Brain pericyte (primary cell): ENCODE measurements at regions not wholly inside any gene's neighbourhood (a gene's known extent, or its start where the extent isn't known, plus 50 kb on each side); places are given as distances from the start of the nearest gene placed in this dataset.
"Not testable (repeated sequence)": the region's sequence is repeated elsewhere in the genome, so short reads cannot be mapped to it uniquely, and the experiment has no call there.

Source experiments
- DNase-seq: peaks from one replicate; pipeline ENCODE4 v3.0.0-alpha.2; 2012; ENCODE audit warnings: low read depth, low spot score

DNA sequence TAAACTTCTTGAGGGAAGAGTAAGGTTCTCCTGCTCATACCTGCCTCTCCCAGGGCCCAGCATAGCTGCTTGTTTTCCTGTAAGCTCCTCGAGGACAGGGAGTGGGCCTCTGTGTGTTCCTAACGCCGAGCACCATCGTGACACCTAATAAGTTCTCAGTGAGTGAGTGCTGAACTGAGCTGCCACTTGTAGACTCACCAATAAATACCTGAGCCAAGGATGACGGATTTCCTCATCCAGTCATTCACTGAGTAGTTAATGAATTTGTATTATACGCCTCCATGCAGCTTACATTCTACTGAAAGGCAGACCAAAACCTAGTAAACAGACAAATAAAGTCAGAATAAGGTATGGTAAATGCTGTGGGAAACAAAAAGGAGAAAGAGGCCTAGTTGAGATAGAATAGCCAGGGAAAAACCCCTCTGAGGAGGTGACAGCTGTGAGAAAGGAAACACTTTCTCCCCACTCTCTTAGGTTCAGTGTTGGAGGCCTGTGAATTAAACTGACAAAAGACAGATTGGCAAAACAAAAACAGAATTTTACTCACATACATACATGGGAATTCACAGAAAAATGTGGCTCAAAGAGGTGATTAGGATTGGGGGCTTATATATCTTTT is 138.6 kb downstream of the B3GNT2 start:
- no peak for DNase-seq

DNA sequence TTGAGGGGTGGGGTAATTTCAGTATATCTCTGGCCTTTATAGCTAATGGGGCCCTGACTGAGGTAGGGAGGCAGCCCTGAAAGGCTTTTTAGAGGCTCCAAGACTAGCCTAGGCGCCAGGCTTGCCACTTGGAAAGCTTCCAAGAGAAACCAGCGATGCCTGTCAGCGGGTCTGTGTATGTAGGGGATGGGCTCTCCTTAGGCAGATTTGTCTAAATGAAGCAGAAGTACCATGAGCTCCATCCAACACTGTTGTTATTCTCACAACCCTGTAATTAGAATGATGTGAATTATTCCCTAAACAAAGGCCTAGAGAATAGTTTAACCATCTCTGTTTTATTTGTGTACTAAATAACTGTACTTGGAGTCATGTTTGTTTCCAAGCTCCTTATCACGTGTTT is 138.1 kb downstream of the B3GNT2 start:
- no peak for DNase-seq

DNA sequence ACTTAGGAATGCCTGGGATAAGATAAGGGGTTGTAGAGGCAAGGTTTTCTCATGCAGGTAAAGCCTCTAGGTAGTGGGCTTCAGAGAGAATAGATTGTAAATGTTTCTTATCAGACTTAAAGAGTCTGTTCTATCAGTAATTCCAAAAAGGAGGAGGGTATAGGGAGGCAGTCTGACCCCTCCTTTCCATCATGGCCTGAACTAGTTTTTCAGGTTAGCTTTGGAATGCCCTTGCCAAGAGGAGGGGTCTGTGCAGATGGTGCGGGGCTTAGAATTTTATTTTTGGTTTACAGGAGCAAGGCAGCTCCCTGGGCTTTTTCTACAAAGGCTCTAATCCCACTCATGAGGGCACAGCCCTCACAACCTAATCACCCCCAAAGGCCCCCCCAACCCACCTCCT is 135.0 kb downstream of the B3GNT2 start:
- DNase-seq = no peak

DNA sequence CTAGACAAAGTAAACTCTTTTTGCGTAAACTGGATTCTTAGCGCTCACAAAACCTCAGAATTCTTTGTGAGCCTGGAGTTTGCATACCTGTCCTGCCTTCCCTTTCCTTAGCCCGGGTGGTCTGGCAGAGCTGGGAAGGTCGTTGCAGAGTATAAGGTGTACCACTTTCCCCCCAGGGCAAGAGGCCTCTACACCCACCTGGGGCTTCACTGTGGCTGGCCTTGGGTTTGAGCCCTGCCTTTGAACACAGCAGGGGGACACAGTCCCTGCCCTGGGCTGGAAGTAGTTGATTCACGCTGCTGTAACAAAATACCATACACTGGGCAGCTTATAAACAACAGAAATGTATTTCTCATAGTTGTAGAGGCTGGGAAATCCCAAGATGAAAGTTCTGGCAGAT is 133.9 kb downstream of the B3GNT2 start:
- DNase-seq = no peak

DNA sequence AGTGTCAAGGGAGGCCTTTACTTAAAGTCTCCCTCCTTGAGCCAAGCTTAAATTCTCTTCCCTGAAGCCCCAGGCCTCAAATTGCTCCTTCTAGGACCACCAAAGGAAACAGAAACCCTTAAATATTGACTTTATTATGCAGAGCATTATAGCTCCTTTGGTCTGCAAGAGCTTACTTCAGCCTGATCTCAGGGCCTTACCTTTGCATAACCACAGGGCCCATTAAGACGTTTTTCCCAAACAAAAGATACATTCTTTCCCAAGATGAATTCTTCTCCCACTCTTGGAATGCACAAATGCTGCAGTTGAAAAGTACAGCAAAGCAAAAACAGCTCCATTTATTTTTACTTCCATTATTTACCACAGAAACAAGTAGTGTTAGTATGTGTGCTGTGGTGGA is 130.8 kb downstream of the B3GNT2 start:
- DNase-seq = no peak

DNA sequence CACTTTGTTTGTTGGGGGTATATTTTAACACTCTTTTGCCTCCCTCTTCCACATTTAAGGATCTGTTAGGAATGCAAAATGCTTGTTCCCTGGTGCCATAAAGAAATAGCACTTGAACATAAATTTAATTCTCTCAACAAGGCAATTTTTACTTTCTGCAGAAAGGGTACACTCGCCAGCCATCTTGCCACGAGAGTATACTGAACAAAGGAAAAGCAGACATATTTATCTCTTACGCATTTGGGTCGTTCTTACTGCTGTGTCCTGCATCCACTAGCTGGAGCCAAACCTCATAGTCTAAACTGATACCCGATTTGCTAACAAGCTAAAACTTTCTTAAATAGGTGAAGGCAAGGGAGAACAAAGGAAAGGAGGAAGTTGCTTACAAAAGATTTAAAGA is 129.5 kb downstream of the B3GNT2 start:
- no peak for DNase-seq

DNA sequence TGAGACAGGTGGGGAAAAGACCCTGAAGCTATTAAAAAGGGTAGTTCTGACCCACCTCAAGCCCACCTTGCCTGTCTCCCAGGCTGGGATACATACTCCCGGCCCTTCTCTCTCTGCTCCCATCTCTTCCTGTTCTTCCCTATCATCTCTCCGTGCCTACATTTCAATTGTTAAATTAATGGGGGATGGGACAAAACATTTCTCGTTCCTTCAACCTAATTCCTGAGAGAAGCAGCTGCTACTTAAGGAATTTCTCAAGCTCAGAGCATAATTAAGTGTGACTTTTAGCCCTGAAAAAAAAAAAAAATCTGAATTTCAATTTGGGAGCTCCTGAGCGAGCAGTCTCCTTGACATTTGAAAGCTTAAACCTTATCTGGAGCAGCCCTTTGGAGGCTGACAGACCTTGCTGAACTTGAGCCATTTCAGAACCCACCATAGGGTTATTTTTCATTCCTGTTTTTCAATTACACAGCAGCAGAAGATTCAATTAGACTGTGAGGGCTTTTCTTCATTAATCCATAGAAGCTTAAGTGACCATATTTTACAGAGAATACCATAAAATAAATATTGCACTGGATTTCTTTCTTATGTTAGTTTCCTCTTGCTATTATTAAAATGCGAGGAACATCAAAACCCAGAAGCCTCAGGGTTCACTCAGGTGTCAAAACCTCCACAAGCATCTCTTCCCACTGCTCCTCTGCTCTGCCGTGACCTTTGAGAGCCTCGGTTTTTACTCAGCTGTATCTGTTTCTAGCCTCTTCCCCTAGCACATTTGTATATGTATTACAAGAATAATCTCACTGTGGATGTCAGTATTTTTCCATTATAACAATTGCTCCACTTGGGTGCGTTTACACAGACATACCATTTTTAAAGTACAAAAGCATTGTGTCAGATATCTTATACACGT is 125.7 kb downstream of the B3GNT2 start:
- no peak for DNase-seq

DNA sequence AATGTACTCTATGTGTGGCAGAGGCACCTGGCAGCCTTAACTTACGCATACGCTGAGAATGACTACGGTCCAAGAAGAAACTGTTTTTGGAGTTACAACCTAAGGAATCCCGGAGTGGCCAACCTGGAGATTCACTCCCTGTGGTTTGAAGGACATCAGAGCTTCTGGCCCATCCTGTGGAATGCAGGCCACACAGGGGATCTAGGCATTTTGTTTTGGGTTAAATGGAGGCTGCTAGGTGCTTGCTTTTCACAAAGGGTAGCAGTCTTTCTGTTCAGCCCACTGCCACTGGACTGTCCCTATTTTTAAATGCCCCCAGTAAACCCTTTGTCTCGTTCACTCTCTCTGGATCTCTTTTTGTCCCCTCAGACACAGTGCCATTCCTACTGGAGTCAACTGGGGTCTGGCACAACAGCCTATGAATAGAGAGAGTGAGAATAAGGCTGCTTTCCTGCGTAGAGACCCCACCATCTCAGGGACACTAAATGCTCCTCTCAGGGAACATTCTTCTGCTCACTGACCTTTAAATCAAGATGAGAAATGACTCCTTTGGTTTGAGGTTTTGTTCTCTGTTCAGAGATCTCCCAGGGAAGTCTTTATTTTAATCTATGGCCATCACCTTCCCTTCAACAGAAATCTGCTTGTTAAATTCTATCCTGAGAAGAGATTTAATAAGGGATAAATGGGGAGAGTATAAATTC is 124.9 kb downstream of the B3GNT2 start:
- DNase-seq = no peak

DNA sequence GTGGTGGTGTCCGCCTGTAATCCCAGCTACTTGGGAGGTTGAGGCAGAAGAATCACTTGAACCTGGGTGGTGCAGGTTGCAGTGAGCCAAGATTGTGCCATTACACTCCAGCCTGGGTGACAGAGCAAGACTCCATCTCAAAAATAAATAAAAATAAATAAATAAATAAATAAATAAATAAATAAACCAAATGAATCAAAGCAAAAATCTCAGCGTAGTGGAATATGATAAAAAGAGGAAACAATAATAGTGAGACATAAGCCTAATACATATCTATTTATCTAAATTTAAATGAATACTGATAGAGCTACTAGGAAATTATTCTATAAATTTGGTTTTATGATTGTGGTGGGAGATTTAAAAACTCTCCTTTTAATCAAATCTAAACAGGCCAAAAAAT is 124.2 kb downstream of the B3GNT2 start:
- not testable (repeated sequence) for DNase-seq

DNA sequence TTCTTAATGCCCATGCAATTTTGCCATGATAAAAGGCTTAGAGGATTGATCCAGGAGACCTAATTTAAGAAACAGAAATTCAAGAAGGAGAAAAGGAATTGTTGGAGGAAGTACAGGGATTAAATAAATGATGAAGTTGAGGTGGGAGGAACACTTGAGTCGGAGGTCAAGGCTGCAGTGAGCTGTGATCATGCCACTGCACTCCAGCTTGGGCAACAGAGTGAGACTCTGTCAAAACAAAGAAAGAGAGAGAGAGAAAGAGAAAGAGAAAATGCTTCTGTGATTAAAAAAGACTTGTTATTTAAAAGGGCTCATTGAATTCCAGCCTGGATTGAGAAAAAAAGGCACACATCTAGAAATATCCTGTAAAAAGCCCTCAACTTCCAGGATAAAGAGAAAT is 123.2 kb downstream of the B3GNT2 start:
- DNase-seq = no peak

DNA sequence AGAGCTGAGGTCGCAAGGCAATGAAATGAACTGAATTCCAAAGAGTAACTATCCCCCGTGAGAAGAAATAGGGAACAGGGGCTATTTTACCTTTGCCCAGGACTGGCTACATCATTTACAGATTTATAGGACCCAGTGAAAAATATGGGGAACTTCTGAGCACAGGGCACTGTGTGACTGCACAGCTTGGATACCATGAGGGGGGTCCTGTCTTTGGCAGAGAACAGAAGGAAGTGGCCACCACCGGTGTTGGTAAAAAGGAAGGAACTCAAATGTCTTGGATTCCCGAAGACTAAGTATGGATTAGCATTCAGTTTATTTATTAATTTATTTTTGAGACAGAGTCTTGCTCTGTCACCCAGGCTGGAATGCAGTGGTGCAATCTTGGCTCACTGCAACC is 119.6 kb downstream of the B3GNT2 start:
- DNase-seq = no peak

DNA sequence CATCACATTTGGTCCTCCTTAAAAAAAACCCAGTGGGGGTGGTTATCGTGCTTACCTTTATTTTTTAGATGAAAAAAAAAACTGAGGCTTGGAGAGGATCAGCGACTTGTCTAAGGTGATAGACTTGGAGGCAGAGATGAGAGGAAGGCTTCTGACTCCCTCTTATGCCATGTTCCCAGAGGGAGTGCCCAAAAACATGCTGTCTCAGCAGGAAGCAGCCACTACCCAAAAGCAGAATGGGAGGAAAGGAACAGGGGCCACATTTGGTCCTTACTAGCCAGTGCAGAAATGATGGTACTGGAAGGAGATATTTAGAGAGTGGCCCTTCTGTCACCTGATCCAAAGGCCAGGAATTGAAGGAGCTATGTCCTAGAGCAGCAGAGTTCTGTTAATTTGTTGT is 118.4 kb downstream of the B3GNT2 start:
- no peak for DNase-seq

DNA sequence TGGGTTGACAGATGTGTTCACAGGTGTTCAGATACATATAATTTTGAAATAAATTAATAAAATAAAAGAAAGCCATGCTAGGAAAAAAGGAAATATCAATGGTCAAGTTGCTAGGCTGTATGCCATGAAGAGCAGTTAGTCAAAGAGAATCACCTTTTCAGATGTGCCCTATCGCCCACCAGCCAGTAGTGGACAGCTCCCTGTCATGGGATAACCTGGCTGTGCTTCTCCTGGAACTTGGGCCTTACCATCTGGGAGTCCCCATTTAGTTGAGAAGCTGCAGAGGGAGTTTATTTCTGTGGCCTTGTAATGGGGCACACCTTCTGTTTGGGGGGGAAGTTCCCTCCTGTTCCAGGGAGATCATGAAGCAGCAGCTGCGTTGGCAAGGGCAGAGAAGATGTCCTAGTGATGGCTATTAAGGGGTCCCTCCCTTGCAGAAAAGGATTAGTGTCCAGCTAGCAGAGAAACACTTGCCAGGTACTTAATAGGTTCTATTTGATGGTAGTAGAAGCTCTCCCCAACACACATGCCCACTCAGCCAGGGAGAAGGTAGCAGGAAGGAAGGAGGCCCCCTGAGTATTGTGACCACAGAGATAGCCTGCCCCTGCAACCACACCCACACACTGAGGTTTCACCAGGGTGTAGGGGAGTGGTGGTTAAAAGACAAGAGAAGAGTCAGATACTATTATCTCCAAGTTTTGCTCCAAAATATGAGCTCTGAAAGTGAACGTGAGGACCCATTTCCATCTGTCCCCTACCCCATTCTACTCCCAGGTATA is 117.7 kb downstream of the B3GNT2 start:
- no peak for DNase-seq

DNA sequence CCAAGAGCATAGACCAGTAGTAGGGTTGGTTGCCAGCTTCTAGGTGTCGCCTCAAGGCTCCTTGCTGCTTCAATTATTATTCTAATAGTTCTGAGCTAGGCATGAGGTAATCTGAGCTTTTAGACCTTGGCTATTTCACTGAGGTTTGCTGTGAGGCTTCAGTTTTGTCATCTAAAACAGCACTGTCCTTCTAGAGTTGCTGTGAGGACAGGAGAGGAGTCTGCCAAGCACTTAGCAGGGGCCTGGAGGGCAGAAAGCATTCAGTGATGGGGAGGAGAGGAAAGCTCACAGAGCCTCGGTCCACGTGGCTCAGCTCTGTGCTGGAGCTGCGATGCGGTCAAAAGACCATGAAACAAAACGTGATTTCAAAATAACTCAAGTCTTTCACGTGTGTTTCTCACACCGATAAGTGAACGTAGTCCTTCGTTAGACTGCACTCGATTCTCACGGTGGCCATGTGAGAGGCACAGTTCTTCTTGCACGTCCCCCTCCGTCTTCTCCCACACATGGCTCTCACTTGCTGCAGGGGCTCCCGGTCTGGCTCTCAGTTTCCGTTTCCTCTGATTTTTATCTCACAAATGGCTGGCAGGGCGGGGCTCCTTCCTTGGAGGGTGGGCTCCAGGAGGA is 113.7 kb downstream of the B3GNT2 start:
- DNase-seq = no peak

DNA sequence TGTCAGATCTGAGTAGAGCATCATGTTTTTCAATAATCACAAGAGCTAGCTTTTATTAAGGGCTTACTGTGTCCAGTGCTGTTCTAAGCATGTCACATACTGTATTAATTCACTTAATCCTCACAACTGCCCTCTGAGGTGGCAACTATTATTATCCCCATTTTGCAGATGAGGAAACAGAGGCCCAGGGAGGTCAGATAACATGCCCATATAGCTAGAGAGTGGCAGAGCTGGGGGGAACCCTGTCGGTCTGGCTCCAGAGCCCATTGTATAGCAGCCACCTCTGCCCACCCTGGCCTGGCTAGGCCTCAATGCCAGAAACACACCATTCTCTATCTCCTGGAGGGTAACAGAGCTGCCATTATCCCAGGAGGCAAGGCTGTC is 113.2 kb downstream of the B3GNT2 start:
- DNase-seq = no peak

DNA sequence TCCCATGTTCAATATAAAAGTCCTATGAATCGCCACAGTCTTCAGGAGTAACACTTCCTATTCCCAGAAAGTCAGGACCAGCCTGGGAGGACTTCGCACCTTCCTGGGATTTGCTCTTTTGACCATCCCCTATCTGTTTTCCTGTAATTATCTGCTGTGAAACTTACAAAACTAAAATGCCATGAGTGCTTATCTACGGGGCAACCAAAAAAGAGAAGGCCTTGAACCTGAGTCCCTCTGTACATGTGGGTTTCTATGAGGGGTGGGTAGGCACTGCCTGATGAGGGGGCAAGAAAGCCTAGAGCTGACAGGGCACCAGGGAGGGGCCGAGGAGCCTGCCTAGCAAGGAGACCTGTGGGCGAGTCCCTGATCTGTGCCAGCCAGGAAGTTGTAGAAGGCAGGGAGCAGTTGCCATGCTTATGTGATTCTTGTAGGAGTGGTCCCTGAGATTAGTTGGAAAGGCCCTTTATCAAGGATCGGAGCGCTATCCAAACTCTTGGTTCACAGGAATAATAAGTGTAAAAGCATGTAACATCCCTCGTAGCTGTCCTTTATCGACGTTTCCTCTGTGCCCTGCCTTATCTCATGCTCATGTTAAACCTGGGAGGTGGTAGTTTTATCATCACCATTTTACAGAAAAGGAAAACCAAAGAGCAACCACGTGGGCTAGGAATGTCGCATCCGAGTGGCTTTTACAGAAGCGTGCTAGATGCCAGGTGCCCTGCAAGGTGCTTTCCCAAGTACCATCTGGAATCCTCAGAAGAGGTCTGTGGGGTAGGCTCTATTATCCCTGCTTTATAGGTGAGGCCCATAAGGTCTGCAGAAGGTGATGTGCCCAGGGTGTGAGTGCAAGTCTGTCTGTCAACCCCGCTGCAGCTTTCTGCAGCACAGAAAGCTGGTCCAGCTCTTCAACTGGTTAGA is 111.8 kb downstream of the B3GNT2 start:
- DNase-seq = no peak

DNA sequence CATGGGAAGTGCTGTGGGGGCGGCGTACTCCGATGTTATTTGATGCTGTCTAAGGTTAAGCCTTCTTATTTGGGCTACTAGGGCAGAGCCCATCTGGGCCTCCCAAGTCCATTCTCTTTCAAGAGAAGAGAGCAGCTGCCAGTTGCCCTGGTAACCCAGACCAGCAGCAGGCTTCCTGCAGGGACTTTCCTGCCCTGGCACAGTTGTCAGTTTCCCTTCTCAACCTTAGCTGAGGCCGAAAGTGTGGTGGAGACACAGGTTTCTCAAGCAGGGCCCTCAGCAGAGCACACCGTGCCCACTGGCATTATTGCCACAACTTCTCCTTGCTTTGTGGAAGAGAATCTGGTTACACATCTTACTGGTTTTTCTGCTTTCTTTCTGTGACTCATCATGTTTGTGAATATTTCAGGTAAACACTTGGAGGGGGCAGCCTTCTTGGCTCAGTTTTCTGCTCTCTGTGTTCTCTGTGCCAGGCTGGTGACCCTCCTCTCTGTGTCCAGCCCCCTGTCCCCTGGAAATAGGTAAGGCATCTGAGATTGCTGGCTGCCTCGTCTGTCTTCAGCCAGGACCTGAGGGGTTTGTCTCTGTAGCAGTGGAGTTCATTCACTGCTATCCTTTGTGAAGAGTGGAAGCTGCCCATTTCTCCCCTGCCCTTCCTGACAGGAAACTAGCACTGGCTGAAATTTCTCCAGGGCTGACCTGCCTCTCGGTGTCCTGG is 111.0 kb downstream of the B3GNT2 start:
- no peak for DNase-seq

DNA sequence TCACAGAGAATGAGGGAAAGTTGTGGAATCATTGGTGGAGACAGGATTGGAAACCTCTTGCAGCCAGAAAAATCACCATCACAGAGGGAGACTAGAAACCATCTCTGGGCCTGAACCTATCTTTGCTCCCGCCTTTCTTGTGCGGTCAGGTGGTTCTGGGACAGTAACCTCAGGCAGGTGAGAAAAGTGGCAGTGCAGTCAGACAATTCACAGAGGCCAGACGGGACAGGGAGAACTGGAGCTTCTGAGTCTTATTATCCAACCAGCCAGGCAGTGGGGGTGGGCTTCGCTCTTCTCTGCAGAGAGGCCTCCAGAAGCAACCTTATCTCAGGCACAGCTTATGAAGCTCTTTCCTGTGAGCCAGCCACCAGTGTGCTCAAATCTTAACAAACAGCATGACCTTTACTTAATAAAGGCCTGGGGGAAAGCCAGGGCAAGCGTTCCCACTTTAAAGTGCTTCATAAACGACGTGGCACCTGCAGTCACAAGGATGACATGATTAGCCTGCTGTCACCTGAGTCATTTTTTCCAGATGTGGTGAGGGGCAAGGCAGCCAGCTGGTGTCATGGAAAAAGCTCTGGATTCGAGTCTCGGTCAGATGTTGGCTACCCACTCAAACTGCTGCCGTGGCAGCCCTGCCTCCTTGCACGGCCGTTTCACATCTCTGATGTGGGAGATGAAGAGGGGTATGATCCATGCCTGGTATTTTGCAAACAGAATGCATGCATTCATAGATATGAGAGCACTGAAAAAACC is 109.7 kb downstream of the B3GNT2 start:
- no peak for DNase-seq
